Body of pancreas (tissue), 4 donors: ENCODE measurements at regions not wholly inside any gene's neighbourhood (a gene's known extent, or its start where the extent isn't known, plus 50 kb on each side); places are given as distances from the start of the nearest gene placed in this dataset.

Source experiments
- POLR2A ChIP-seq, 3 donors: fragments of 450-650 bp; IDR thresholded peaks; one replicate each; pipeline ENCODE4 v1.6.1; 2016; ENCODE audit warnings: antibody characterized with exemption in 3 of 3, mild to moderate bottlenecking in 2 of 3
- TF ChIP-seq, protein P1 (sequence below), 7 experiments: fragments of 450-650 bp in 4 of 7; fragments of 200-600 bp in 3 of 7; sonication (generic) in 3 of 7; IDR thresholded peaks; one replicate each; pipeline ENCODE4 v1.5.1; 2016 to 2019; ENCODE audit warnings: antibody characterized with exemption in 7 of 7

DNA sequence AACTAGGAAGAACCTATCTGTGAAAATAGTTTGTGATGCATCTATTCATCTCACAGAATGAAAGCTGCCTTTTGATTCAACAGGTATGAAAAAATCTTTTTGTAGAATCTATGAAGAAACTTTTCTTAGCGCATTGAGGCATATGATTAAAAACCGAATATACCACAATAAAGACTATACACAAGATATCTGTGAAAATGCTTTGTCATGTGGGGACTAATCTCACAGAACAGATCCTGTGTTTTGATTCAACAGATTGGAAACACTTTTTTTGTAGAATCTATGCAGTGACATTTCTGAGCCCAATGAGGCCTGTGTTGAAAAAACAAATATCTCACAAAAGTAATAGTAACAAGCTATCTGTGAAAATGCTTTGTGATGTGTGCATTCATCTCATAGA lies 2247.5 kb downstream of the TP53TG3F start:
- TF ChIP-seq, protein P1, sequence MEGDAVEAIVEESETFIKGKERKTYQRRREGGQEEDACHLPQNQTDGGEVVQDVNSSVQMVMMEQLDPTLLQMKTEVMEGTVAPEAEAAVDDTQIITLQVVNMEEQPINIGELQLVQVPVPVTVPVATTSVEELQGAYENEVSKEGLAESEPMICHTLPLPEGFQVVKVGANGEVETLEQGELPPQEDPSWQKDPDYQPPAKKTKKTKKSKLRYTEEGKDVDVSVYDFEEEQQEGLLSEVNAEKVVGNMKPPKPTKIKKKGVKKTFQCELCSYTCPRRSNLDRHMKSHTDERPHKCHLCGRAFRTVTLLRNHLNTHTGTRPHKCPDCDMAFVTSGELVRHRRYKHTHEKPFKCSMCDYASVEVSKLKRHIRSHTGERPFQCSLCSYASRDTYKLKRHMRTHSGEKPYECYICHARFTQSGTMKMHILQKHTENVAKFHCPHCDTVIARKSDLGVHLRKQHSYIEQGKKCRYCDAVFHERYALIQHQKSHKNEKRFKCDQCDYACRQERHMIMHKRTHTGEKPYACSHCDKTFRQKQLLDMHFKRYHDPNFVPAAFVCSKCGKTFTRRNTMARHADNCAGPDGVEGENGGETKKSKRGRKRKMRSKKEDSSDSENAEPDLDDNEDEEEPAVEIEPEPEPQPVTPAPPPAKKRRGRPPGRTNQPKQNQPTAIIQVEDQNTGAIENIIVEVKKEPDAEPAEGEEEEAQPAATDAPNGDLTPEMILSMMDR (IDR thresholded peaks at IDR 0.05), result no peak
- no peak for TF ChIP-seq POLR2A (IDR thresholded peaks at IDR 0.05)
